Fibroblast of the aortic adventitia (primary cell): ENCODE measurements at regions not wholly inside any gene's neighbourhood (a gene's known extent, or its start where the extent isn't known, plus 50 kb on each side); places are given as distances from the start of the nearest gene placed in this dataset.

ENCODE experiments used
- DNase-seq: peaks from one replicate; pipeline ENCODE4 v3.0.0-alpha.2; 2010; ENCODE audit warnings: low read depth
- H3K4me3 ChIP-seq: 2 replicates; pipeline ENCODE4 v1.5.1; 2011; ENCODE audit warnings: low read depth, mild to moderate bottlenecking, control low read depth, low read length, moderate library complexity
- CTCF ChIP-seq: IDR thresholded peaks from 2 replicates; pipeline ENCODE4 v1.5.1; 2011; ENCODE audit warnings: mild to moderate bottlenecking, low read length, control low read depth, inconsistent platforms; ENCODE audit not compliant: insufficient read depth

- DNase-seq, result no peak
- TF ChIP-seq CTCF, result no peak
- no peak overlapping the region for H3K4me3 ChIP-seq
Observed at GRCh38 chr10:71069909-71070666, 142.3 kb upstream of the UNC5B start.

- H3K4me3 ChIP-seq, result no peak overlapping the region
- no peak for TF ChIP-seq CTCF
- DNase-seq, result no peak
Observed at GRCh38 chr10:71070741-71071140, 141.6 kb upstream of the UNC5B start.

- no peak overlapping the region for H3K4me3 ChIP-seq
- DNase-seq, result no peak
- no peak for TF ChIP-seq CTCF
Observed at GRCh38 chr10:71072131-71072822, 140.1 kb upstream of the UNC5B start.

- H3K4me3 ChIP-seq, result no peak overlapping the region
- no peak for DNase-seq
- no peak for TF ChIP-seq CTCF
Observed at GRCh38 chr10:71072823-71073210, 139.6 kb upstream of the UNC5B start.

GRCh38 chr10:71073451-71074175, 138.8 kb upstream of the UNC5B start:
- TF ChIP-seq CTCF, result no peak
- H3K4me3 ChIP-seq, result no peak overlapping the region
- no peak for DNase-seq

- DNase-seq, result no peak
Observed at GRCh38 chr10:71074176-71074755, 138.1 kb upstream of the UNC5B start.

More at GRCh38 chr10:71074176-71074755, 138.1 kb upstream of the UNC5B start:
- H3K4me3 ChIP-seq, result no peak overlapping the region
- no peak for TF ChIP-seq CTCF
